ENCODE measurements at regions not wholly inside any gene's neighbourhood (a gene's known extent, or its start where the extent isn't known, plus 50 kb on each side); places are given as distances from the start of the nearest gene placed in this dataset.
"Not testable (repeated sequence)": the region's sequence is repeated elsewhere in the genome, so short reads cannot be mapped to it uniquely, and the experiment has no call there.

- H3K4me3 ChIP-seq; H3K36me3 ChIP-seq; H3K27me3 ChIP-seq; H3K9me3 ChIP-seq; DNase-seq; H3K4me1 ChIP-seq; intact Hi-C loops (cut with DNase I; ENCODE audit: low total_unique reads); H3K27ac ChIP-seq: not testable (repeated sequence)
- WGBS, 5 donors, result 62 to 80% (median 71%) methylated on average over 3 of the region's 3 CpGs
These were observed 129.3 kb upstream of the LRRC61 start for GRCh38 chr7:150193866-150194265.

Small RNA genes lying in the stretch of these regions (small RNA-seq; reads per million reads assigned to genes)
- 0 reads per million in 4 donors for gene AC092666.2

Data from stomach (tissue), 8 donors.